ENCODE measurements at regions not wholly inside any gene's neighbourhood (a gene's known extent, or its start where the extent isn't known, plus 50 kb on each side); places are given as distances from the start of the nearest gene placed in this dataset.

- TF ChIP-seq CTCF (IDR thresholded peaks at IDR 0.05): no peak
- TF ChIP-seq POLR2AphosphoS5 (IDR thresholded peaks at IDR 0.05): no peak
- TF ChIP-seq POLR2A (IDR thresholded peaks at IDR 0.05): no peak
These were observed 60.6 kb upstream of the KLF14 start for GRCh38 chr7:130794619-130794922.

All from sigmoid colon (tissue), 4 donors.